Neuron (in vitro differentiated cells): ENCODE measurements at regions not wholly inside any gene's neighbourhood (a gene's known extent, or its start where the extent isn't known, plus 50 kb on each side); places are given as distances from the start of the nearest gene placed in this dataset.

ENCODE experiments used
- H2AFZ ChIP-seq: one replicate; pipeline ENCODE4 v1.6.1; 2013; ENCODE audit warnings: low read depth, mild to moderate bottlenecking, inconsistent platforms, low read length, moderate library complexity
- H3K27me3 ChIP-seq: one replicate; pipeline ENCODE4 v1.6.1; 2013; ENCODE audit warnings: low read length; ENCODE audit not compliant: insufficient read depth
- H3K36me3 ChIP-seq: one replicate; pipeline ENCODE4 v1.6.1; 2013; ENCODE audit warnings: low read length; ENCODE audit not compliant: insufficient read depth
- H3K4me1 ChIP-seq: one replicate; pipeline ENCODE4 v1.6.1; 2013; ENCODE audit warnings: low read length; ENCODE audit not compliant: insufficient read depth
- H3K4me3 ChIP-seq: 2 replicates; pipeline ENCODE4 v1.5.1; 2013; ENCODE audit warnings: mild to moderate bottlenecking, low read length, moderate library complexity
- H3K9me3 ChIP-seq: one replicate; pipeline ENCODE4 v1.6.1; 2013; ENCODE audit warnings: low read length

GRCh38 chr12:61385771-61386170 lies 874.4 kb upstream of the USP15 start:
- no peaks in the 10 kb centered on the region for H3K9me3 ChIP-seq
- no peak overlapping the region for H2AFZ ChIP-seq
- H3K4me3 ChIP-seq: no peak overlapping the region
- no peaks in the 10 kb centered on the region for H3K27me3 ChIP-seq
- no peaks in the 10 kb centered on the region for H3K4me1 ChIP-seq
- H3K36me3 ChIP-seq: no peaks in the 10 kb centered on the region

GRCh38 chr12:61397668-61398067 lies 862.5 kb upstream of the USP15 start:
- H3K27me3 ChIP-seq: no peaks in the 10 kb centered on the region
- no peak overlapping the region for H2AFZ ChIP-seq
- H3K4me1 ChIP-seq: no peaks in the 10 kb centered on the region
- H3K9me3 ChIP-seq: no peaks in the 10 kb centered on the region
- no peaks in the 10 kb centered on the region for H3K36me3 ChIP-seq
- no peak overlapping the region for H3K4me3 ChIP-seq

GRCh38 chr12:61412201-61412600 lies 848.0 kb upstream of the USP15 start:
- no peaks in the 10 kb centered on the region for H3K36me3 ChIP-seq
- no peak overlapping the region for H2AFZ ChIP-seq
- H3K4me1 ChIP-seq: no peaks in the 10 kb centered on the region
- H3K27me3 ChIP-seq: no peaks in the 10 kb centered on the region
- H3K4me3 ChIP-seq: no peak overlapping the region
- H3K9me3 ChIP-seq: no peaks in the 10 kb centered on the region

- Histone ChIP-seq H3K9me3 (no peaks in the 10 kb centered on the region), H2AFZ (no peak overlapping the region), H3K4me1 (no peaks in the 10 kb centered on the region), H3K36me3 (no peaks in the 10 kb centered on the region), H3K27me3 (no peaks in the 10 kb centered on the region), H3K4me3 (no peak overlapping the region)
These were observed 845.7 kb upstream of the USP15 start for GRCh38 chr12:61414470-61414869.

GRCh38 chr12:61422786-61423185 lies 837.4 kb upstream of the USP15 start:
- H3K4me1 ChIP-seq: no peaks in the 10 kb centered on the region
- H3K4me3 ChIP-seq: no peak overlapping the region
- no peak overlapping the region for H2AFZ ChIP-seq
- no peaks in the 10 kb centered on the region for H3K36me3 ChIP-seq
- no peaks in the 10 kb centered on the region for H3K9me3 ChIP-seq
- H3K27me3 ChIP-seq: no peaks in the 10 kb centered on the region

- Histone ChIP-seq H2AFZ (no peak overlapping the region), H3K27me3 (no peaks in the 10 kb centered on the region), H3K4me1 (no peaks in the 10 kb centered on the region), H3K9me3 (no peaks in the 10 kb centered on the region), H3K36me3 (no peaks in the 10 kb centered on the region), H3K4me3 (no peak overlapping the region)
These were observed 808.1 kb upstream of the USP15 start for GRCh38 chr12:61452076-61452475.

GRCh38 chr12:61487728-61488127 lies 772.5 kb upstream of the USP15 start:
- Histone ChIP-seq H3K9me3 (no peaks in the 10 kb centered on the region), H3K27me3 (no peaks in the 10 kb centered on the region), H3K4me1 (no peaks in the 10 kb centered on the region), H3K4me3 (no peak overlapping the region), H2AFZ (no peak overlapping the region), H3K36me3 (no peaks in the 10 kb centered on the region)

- Histone ChIP-seq H2AFZ (no peak overlapping the region), H3K4me3 (no peak overlapping the region), H3K27me3 (no peaks in the 10 kb centered on the region), H3K36me3 (no peaks in the 10 kb centered on the region), H3K4me1 (no peaks in the 10 kb centered on the region), H3K9me3 (no peaks in the 10 kb centered on the region)
These were observed 769.4 kb upstream of the USP15 start for GRCh38 chr12:61490526-61491498.

- peaks cover 16% of the 10 kb centered on the region for H3K4me1 ChIP-seq
- no peaks in the 10 kb centered on the region for H3K9me3 ChIP-seq
- no peak overlapping the region for H3K4me3 ChIP-seq
- H3K36me3 ChIP-seq: no peaks in the 10 kb centered on the region
- no peaks in the 10 kb centered on the region for H3K27me3 ChIP-seq
- H2AFZ ChIP-seq: no peak overlapping the region
These were observed 758.0 kb upstream of the USP15 start for GRCh38 chr12:61502179-61502578.

- Histone ChIP-seq H2AFZ (no peak overlapping the region), H3K4me3 (no peak overlapping the region), H3K27me3 (no peaks in the 10 kb centered on the region), H3K36me3 (no peaks in the 10 kb centered on the region), H3K9me3 (no peaks in the 10 kb centered on the region), H3K4me1 (peaks cover 16% of the 10 kb centered on the region)
These were observed 755.7 kb upstream of the USP15 start for GRCh38 chr12:61504396-61505080.

GRCh38 chr12:61513499-61513898 lies 746.7 kb upstream of the USP15 start:
- H2AFZ ChIP-seq: peak overlapping the region; percentile 79
- H3K27me3 ChIP-seq: no peaks in the 10 kb centered on the region
- no peaks in the 10 kb centered on the region for H3K9me3 ChIP-seq
- no peak overlapping the region for H3K4me3 ChIP-seq
- H3K4me1 ChIP-seq: peaks cover 15% of the 10 kb centered on the region
- H3K36me3 ChIP-seq: no peaks in the 10 kb centered on the region

- Histone ChIP-seq H3K36me3 (no peaks in the 10 kb centered on the region), H3K4me3 (no peak overlapping the region), H3K27me3 (no peaks in the 10 kb centered on the region), H3K9me3 (no peaks in the 10 kb centered on the region), H3K4me1 (peaks cover 15% of the 10 kb centered on the region), H2AFZ (peak overlapping the region; percentile 79)
These were observed 746.2 kb upstream of the USP15 start for GRCh38 chr12:61514016-61514415.

- no peak overlapping the region for H3K4me3 ChIP-seq
- H3K36me3 ChIP-seq: no peaks in the 10 kb centered on the region
- no peak overlapping the region for H2AFZ ChIP-seq
- no peaks in the 10 kb centered on the region for H3K27me3 ChIP-seq
- H3K4me1 ChIP-seq: peaks cover 2% of the 10 kb centered on the region
- no peaks in the 10 kb centered on the region for H3K9me3 ChIP-seq
These were observed 738.9 kb upstream of the USP15 start for GRCh38 chr12:61521258-61521657.
